SHP77 (cell line): ENCODE measurements at regions not wholly inside any gene's neighbourhood (a gene's known extent, or its start where the extent isn't known, plus 50 kb on each side); places are given as distances from the start of the nearest gene placed in this dataset.

Source experiments
- DNase-seq, 2 experiments: peaks; one replicate each; lab custom pipeline; 2025; lab: John Stamatoyannopoulos, UW

GRCh38 chr3:177512945-177513814, 315.9 kb upstream of the TBL1XR1 start:
- DNase-seq = no peak

DNA sequence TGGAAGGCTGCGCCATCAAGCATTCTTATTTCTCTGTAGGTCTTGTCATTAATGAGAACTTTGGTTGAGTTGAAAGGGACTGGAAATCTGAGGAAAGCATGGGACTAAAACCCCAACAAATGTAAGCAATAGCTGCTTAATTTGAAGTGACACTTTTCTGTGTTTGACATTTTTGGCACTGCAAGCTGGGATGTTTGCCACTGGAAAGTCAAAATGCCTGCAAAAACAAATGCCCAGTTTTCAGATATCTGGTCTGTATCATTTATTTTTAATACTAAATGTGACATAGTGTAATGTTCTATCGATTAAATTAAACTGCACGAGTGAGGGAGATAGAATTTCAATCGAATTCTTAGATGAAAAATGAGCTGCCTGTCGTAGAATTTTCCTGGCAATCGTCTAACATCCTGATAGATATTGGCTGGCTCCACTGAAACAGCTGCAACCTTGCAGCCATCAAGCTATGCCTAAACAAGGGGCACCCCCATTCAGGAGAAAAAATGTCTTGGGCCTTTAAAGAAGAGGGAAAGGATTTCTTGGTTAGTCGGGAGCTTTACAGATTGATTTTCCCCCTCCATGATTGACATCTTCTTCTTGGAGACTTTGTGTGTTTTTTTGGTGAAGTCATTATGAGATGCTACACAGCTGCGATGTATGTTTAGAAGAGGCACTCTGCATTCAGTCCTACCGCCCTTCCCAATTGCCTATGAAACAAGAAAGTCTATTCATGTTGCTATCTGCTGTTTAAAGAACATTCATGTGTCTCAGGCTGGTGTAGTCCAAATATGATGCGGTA, 316.7 kb upstream of the TBL1XR1 start:
- no peak for DNase-seq

GRCh38 chr3:177514611-177515499, 317.6 kb upstream of the TBL1XR1 start:
- DNase-seq = no peak

- no peak for DNase-seq
Measured at GRCh38 chr3:177515786-177516157, 318.5 kb upstream of the TBL1XR1 start.

- DNase-seq = no peak
Measured at GRCh38 chr3:177516158-177517011, 319.1 kb upstream of the TBL1XR1 start.

- DNase-seq = no peak
Measured at GRCh38 chr3:177517906-177518305, 320.6 kb upstream of the TBL1XR1 start.

DNA sequence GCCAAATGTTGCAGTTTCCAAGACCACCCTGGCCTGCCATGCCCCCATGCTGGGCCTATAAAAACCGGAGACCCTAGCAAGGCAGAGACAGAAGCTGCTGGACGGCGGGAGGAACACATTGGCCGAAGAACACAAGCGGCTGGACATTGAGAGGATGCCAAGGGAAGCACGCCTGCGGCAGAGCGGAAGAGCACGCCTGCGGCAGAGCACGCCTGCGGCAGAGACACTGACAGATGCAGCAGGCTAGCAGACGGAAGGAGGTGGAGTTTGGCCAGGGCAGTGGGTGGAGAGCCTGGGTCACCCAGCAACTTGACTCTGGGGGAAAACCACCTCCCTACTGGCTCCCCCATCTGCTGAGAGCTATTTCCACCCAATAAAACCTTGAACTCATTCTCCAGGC, 322.3 kb upstream of the TBL1XR1 start:
- DNase-seq = no peak

- DNase-seq = no peak
Measured at GRCh38 chr3:177521305-177521704, 324.0 kb upstream of the TBL1XR1 start.

- no peak for DNase-seq
Measured at GRCh38 chr3:177522051-177522450, 324.8 kb upstream of the TBL1XR1 start.

GRCh38 chr3:177523067-177523675, 325.9 kb upstream of the TBL1XR1 start:
- DNase-seq = no peak

DNA sequence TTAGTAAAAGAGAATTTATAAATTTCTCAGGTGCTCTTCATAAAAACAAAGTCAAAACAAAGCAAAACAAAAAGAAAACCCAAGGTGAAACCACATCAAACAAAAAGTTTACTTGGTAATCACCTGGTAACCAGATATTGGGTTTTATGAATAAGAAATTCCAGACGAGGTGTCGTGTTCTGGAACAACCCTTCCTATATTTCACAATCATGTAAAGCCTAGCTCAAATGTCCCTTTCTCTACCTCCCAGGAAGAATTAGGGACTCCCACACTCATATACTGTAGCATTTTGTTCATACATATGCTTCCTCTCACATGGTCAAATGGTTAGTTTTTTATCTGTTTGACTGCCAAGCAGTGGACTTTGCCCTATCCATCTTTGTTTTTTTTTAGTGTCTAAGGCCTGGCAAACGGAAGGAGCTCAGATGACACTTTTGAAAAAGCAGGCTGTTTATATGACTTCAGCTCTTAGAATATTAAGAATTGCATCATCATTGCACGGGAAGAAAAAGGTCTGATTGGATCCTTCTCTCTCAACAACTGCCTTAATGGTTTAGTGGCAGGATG, 326.7 kb upstream of the TBL1XR1 start:
- no peak for DNase-seq

GRCh38 chr3:177524742-177525141, 327.5 kb upstream of the TBL1XR1 start:
- no peak for DNase-seq

GRCh38 chr3:177525414-177525813, 328.1 kb upstream of the TBL1XR1 start:
- DNase-seq = no peak

- DNase-seq = no peak
Measured at GRCh38 chr3:177525987-177526712, 328.9 kb upstream of the TBL1XR1 start.

DNA sequence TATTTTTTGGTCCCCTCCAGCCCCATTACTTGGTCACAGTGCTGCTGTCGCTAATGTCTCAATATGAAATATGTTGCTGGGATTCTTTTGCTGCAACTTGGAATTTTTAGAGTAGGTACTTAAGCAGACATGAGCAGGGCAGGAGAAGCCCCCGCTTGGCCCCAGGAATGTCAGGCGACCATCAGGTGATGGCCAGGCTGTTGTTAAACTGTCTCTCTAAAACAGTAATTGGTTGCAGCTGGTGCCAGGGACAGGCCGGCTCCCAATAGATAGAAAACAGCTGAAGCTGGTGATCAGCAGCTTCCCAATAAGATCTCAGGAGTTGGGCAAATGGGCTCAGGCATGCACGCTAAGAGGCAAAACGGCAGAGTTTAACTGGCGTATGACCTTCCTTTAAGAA, 329.9 kb upstream of the TBL1XR1 start:
- no peak for DNase-seq

GRCh38 chr3:177528306-177529070, 331.2 kb upstream of the TBL1XR1 start:
- no peak for DNase-seq

- DNase-seq = no peak
Measured at GRCh38 chr3:177529071-177529550, 331.8 kb upstream of the TBL1XR1 start.

GRCh38 chr3:177529716-177530335, 332.5 kb upstream of the TBL1XR1 start:
- no peak for DNase-seq
